Naive thymus-derived CD4-positive, alpha-beta T cell (primary cell): ENCODE measurements at regions not wholly inside any gene's neighbourhood (a gene's known extent, or its start where the extent isn't known, plus 50 kb on each side); places are given as distances from the start of the nearest gene placed in this dataset.

ENCODE experiments used
- ATAC-seq: fragments of 150-1000 bp; cut with Tn5 transposase; 2 replicates; pipeline ENCODE4 v1.10.0; 2021; ENCODE audit warnings: mild to moderate bottlenecking, moderate library complexity
- CTCF ChIA-PET: fragments of 350-600 bp; sonication (Branson Sonifier 250); formaldehyde crosslinking; loops from one replicate; lab custom pipeline; 2021; ENCODE audit warnings: antibody characterized with exemption; lab: Charles Lee
- POLR2A ChIA-PET: fragments of 350-600 bp; sonication (Branson Sonifier 250); formaldehyde crosslinking; loops from one replicate; lab custom pipeline; 2021; ENCODE audit warnings: antibody characterized with exemption, inconsistent platforms; lab: Charles Lee
- DNase-seq, 9 donors: peaks; one replicate each; pipeline versions ENCODE4 v3.0.0 to v3.0.0-alpha.2; 2020 to 2022; ENCODE audit warnings: mixed read lengths in 1 of 9
- H3K27ac ChIP-seq: one replicate; pipeline ENCODE4 v1.7.0; 2013; ENCODE audit warnings: mild to moderate bottlenecking, low read depth, low read length, moderate library complexity
- H3K27me3 ChIP-seq, 2 donors: one replicate each; pipeline ENCODE4 v1.7.0; 2013; ENCODE audit warnings: low read length in 2 of 2, mild to moderate bottlenecking in 2 of 2, moderate library complexity in 2 of 2; ENCODE audit not compliant: control insufficient read depth in 2 of 2, insufficient read depth in 2 of 2
- H3K36me3 ChIP-seq, 3 experiments: 1 replicate in 2 of 3; 2 replicates in 1 of 3; pipeline ENCODE4 v1.7.0; 2013; ENCODE audit warnings: low read length in 3 of 3, mild to moderate bottlenecking in 3 of 3, moderate library complexity in 1 of 3; ENCODE audit not compliant: insufficient read depth in 3 of 3, control insufficient read depth in 2 of 3
- H3K4me1 ChIP-seq, 2 donors: one replicate each; pipeline ENCODE4 v1.7.0; 2013; ENCODE audit warnings: low read length in 2 of 2, mild to moderate bottlenecking in 2 of 2, moderate library complexity in 1 of 2; ENCODE audit not compliant: control insufficient read depth in 2 of 2, insufficient read depth in 2 of 2
- H3K4me3 ChIP-seq: 2 replicates; pipeline ENCODE4 v1.7.0; 2013; ENCODE audit warnings: mild to moderate bottlenecking, low read length
- H3K9me3 ChIP-seq, 3 experiments: 1 replicate in 2 of 3; 2 replicates in 1 of 3; pipeline ENCODE4 v1.7.0; 2013; ENCODE audit warnings: low read length in 3 of 3; ENCODE audit not compliant: control insufficient read depth in 2 of 3
- H3K27ac Mint-ChIP-seq, 9 donors: one replicate each; pipeline ENCODE4 v1.8.0; 2020 to 2022; ENCODE audit warnings: mixed read lengths in 9 of 9, mild to moderate bottlenecking in 8 of 9, moderate library complexity in 5 of 9, inconsistent platforms in 2 of 9
- H3K27me3 Mint-ChIP-seq, 5 donors: one replicate each; pipeline ENCODE4 v1.8.0; 2021 to 2022; ENCODE audit warnings: mixed read lengths in 5 of 5, mild to moderate bottlenecking in 1 of 5
- H3K36me3 Mint-ChIP-seq, 5 donors: one replicate each; pipeline ENCODE4 v1.8.0; 2020 to 2022; ENCODE audit warnings: mixed read lengths in 5 of 5, mild to moderate bottlenecking in 3 of 5, inconsistent platforms in 1 of 5
- H3K4me1 Mint-ChIP-seq, 7 donors: one replicate each; pipeline ENCODE4 v1.8.0; 2020 to 2022; ENCODE audit warnings: mixed read lengths in 7 of 7, mild to moderate bottlenecking in 3 of 7, inconsistent platforms in 1 of 7
- H3K4me3 Mint-ChIP-seq, 10 donors: one replicate each; pipeline ENCODE4 v1.8.0; 2020 to 2022; ENCODE audit warnings: mild to moderate bottlenecking in 10 of 10, mixed read lengths in 10 of 10, moderate library complexity in 6 of 10, inconsistent platforms in 2 of 10
- H3K9me3 Mint-ChIP-seq, 11 donors: one replicate each; pipeline ENCODE4 v1.8.0; 2020 to 2022; ENCODE audit warnings: mixed read lengths in 11 of 11, mild to moderate bottlenecking in 4 of 11, inconsistent platforms in 1 of 11, moderate library complexity in 1 of 11
- intact Hi-C, 2 donors: fragments of 100-400 bp; cut with micrococcal nuclease; formaldehyde crosslinking; loops; one replicate each; pipeline ENCODE4 v1.15.1; 2023

DNA sequence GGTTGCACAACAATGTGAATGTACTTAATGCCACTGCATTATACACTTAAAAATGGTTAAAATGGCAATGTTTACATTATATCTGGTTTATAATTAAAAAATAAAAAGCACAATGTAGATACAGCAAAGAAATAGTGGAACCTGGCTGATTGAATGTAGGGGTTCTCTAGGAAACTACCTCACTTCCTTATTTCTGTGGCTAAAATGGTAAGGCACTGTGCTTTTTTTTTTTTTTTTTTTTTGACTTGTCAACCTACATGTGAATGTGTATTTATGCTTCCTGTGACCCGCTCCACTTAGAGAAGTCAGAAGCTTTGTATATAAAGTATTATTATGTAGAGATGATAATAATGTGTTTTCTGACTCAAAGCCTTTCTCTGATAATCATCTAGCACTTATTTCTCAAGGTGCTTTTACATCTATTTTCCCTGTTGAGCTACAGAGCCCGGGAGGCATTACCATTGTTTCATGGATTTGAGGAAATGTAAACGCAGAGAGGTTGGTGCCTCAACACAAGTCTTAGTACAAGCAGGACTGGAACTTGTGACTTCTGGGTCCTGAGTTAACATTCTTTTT is 55.0 kb downstream of the SOX4 start:
- peaks cover 0 to 34% (median 7%) of the 10 kb centered on the region in 5 donors for H3K27me3 Mint-ChIP-seq
- no peaks in the 10 kb centered on the region for H3K36me3 ChIP-seq
- peaks cover 0 to 24% (median 7%) of the 10 kb centered on the region in 11 donors for H3K9me3 Mint-ChIP-seq
- no peak overlapping the region for H3K27ac ChIP-seq
- H3K4me3 ChIP-seq: no peak overlapping the region
- no peaks in the 10 kb centered on the region for H3K4me1 Mint-ChIP-seq
- peaks cover 0 to 7% (median 0%) of the 10 kb centered on the region in 5 donors for H3K36me3 Mint-ChIP-seq
- no peak overlapping the region for H3K27ac Mint-ChIP-seq
- ChIA-PET POLR2A (no interaction called here), CTCF (no interaction called here)
- no peak for ATAC-seq
- no peaks in the 10 kb centered on the region for H3K4me1 ChIP-seq
- intact Hi-C loops: no loop called here
- H3K4me3 Mint-ChIP-seq: no peak overlapping the region
- DNase-seq: no peak
- peaks cover 0 to 5% (median 0%) of the 10 kb centered on the region in 3 experiments for H3K9me3 ChIP-seq
- H3K27me3 ChIP-seq: no peaks in the 10 kb centered on the region

DNA sequence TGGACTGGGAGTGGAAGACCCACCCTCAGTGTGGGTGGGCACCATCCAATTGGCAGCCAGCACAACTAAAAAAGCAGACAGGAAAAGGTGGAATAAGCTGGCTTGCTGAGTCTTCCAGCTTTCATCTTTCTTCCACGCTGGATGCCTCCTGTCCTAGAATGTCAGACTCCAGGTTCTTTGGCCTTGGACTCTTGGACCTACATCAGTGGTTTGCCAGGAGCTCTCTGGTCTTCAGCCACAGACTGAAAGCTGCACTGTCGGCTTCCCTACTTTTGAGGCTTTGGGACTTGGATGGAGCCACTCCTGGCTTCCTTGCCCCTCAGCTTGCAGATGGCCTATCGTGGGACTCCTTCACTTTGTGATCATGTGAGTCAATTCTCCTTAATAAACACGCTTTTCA is 59.8 kb downstream of the SOX4 start:
- Mint-ChIP-seq H3K27ac (no peak overlapping the region), H3K9me3 (peaks cover 0 to 28% (median 7%) of the 10 kb centered on the region in 11 donors), H3K4me1 (no peaks in the 10 kb centered on the region), H3K27me3 (peaks cover 0 to 15% (median 8%) of the 10 kb centered on the region in 5 donors), H3K4me3 (no peak overlapping the region), H3K36me3 (peaks cover 0 to 7% (median 0%) of the 10 kb centered on the region in 5 donors)
- CTCF ChIA-PET: no interaction called here
- H3K4me3 ChIP-seq: no peak overlapping the region
- H3K27ac ChIP-seq: no peak overlapping the region
- intact Hi-C loops: no loop called here
- no peaks in the 10 kb centered on the region for H3K27me3 ChIP-seq
- POLR2A ChIA-PET: no interaction called here
- H3K4me1 ChIP-seq: no peaks in the 10 kb centered on the region
- peaks cover 0 to 5% (median 0%) of the 10 kb centered on the region in 3 experiments for H3K9me3 ChIP-seq
- DNase-seq: no peak
- no peak for ATAC-seq
- no peaks in the 10 kb centered on the region for H3K36me3 ChIP-seq

DNA sequence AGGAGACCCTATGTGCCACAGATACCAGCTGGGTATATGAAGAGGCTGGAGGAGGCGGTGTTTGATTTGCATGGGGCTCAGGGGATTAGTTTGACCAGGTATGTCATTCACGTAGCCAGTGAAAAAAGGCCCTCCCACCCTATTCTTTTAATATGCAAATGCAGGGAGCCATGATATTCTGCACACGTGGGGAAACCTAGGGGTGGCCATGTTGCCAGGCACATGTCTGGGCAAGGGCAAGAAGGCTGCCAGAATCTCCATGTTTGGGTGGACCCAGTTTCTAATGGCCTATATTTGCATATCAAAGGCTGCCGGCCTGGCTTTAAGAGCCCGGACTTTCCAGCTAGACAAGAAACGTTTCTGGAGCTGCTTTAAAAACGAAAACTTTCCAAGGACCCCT is 60.4 kb downstream of the SOX4 start:
- Histone ChIP-seq H3K36me3 (no peaks in the 10 kb centered on the region), H3K4me1 (no peaks in the 10 kb centered on the region), H3K4me3 (no peak overlapping the region), H3K9me3 (peaks cover 0 to 5% (median 0%) of the 10 kb centered on the region in 3 experiments), H3K27ac (no peak overlapping the region), H3K27me3 (peaks cover 0 to 3% of the 10 kb centered on the region in 2 donors)
- H3K4me1 Mint-ChIP-seq: no peaks in the 10 kb centered on the region
- DNase-seq: no peak
- peaks cover 0 to 28% (median 7%) of the 10 kb centered on the region in 11 donors for H3K9me3 Mint-ChIP-seq
- intact Hi-C loops: no loop called here
- ChIA-PET POLR2A (no interaction called here), CTCF (no interaction called here)
- no peak for ATAC-seq
- peaks cover 0 to 7% (median 0%) of the 10 kb centered on the region in 5 donors for H3K36me3 Mint-ChIP-seq
- no peak overlapping the region for H3K27ac Mint-ChIP-seq
- H3K4me3 Mint-ChIP-seq: no peak overlapping the region
- peaks cover 0 to 15% (median 8%) of the 10 kb centered on the region in 5 donors for H3K27me3 Mint-ChIP-seq

DNA sequence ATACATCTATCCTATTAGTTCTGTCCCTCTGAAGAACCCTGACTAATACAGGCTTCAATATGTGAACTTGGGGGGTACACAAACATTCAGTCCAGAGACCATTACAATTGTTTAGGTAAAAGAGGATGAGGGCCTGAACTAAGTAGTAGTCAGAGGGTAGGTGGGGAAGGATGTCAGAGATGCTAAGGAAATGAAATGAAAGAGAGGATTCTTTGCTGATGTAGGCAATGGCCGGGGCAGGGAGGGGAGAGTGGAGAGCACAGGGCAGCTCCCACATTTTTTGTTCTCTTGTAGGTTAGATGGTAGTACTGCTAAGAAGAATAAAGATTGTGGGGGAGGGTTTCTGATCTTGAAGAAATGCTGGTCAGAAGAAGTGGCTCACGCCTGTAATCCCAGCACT is 60.8 kb downstream of the SOX4 start:
- Mint-ChIP-seq H3K9me3 (peaks cover 0 to 28% (median 7%) of the 10 kb centered on the region in 11 donors), H3K27ac (no peak overlapping the region), H3K4me1 (no peaks in the 10 kb centered on the region), H3K4me3 (no peak overlapping the region), H3K27me3 (peaks cover 0 to 15% (median 8%) of the 10 kb centered on the region in 5 donors), H3K36me3 (peaks cover 0 to 7% (median 0%) of the 10 kb centered on the region in 5 donors)
- no peak overlapping the region for H3K27ac ChIP-seq
- H3K36me3 ChIP-seq: no peaks in the 10 kb centered on the region
- peaks cover 0 to 5% (median 0%) of the 10 kb centered on the region in 3 experiments for H3K9me3 ChIP-seq
- H3K4me1 ChIP-seq: no peaks in the 10 kb centered on the region
- DNase-seq (no peak), ATAC-seq (no peak)
- POLR2A ChIA-PET: no interaction called here
- no peak overlapping the region for H3K4me3 ChIP-seq
- CTCF ChIA-PET: no interaction called here
- intact Hi-C loops: no loop called here
- peaks cover 0 to 3% of the 10 kb centered on the region in 2 donors for H3K27me3 ChIP-seq

DNA sequence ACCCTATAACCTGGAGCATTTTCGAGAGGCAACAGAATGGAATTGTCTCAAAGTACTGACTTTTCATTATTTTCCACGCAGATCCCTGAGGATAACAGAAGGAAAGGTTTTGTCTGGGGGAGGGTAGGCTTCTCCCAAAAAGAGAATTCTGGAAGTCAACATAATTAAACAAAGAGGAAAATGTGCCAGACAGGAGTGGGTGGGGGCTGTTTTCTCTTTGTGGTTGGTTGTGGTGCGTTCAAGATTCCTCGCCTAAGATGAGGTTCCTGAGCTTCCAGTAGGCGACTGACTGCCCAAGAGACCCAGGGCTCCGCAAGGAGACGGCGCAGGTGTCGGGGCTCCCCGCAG is 70.4 kb downstream of the SOX4 start:
- intact Hi-C loops: no loop called here
- Histone ChIP-seq H3K4me1 (no peaks in the 10 kb centered on the region), H3K9me3 (no peaks in the 10 kb centered on the region), H3K27ac (no peak overlapping the region), H3K4me3 (no peak overlapping the region), H3K36me3 (no peaks in the 10 kb centered on the region), H3K27me3 (peaks cover 0 to 8% of the 10 kb centered on the region in 2 donors)
- ATAC-seq (no peak), DNase-seq (no peak)
- POLR2A ChIA-PET: no interaction called here
- no peak overlapping the region for H3K27ac Mint-ChIP-seq
- peaks cover 9 to 36% (median 24%) of the 10 kb centered on the region in 7 donors for H3K4me1 Mint-ChIP-seq
- H3K9me3 Mint-ChIP-seq: peaks cover 0 to 5% (median 0%) of the 10 kb centered on the region in 11 donors
- peaks cover 58 to 76% (median 66%) of the 10 kb centered on the region in 5 donors for H3K27me3 Mint-ChIP-seq
- peaks cover 0 to 2% (median 0%) of the 10 kb centered on the region in 5 donors for H3K36me3 Mint-ChIP-seq
- peak overlapping the region in 6 of 10 donors; percentile 2 to 76 (median 46) for H3K4me3 Mint-ChIP-seq
- CTCF ChIA-PET: no interaction called here

DNA sequence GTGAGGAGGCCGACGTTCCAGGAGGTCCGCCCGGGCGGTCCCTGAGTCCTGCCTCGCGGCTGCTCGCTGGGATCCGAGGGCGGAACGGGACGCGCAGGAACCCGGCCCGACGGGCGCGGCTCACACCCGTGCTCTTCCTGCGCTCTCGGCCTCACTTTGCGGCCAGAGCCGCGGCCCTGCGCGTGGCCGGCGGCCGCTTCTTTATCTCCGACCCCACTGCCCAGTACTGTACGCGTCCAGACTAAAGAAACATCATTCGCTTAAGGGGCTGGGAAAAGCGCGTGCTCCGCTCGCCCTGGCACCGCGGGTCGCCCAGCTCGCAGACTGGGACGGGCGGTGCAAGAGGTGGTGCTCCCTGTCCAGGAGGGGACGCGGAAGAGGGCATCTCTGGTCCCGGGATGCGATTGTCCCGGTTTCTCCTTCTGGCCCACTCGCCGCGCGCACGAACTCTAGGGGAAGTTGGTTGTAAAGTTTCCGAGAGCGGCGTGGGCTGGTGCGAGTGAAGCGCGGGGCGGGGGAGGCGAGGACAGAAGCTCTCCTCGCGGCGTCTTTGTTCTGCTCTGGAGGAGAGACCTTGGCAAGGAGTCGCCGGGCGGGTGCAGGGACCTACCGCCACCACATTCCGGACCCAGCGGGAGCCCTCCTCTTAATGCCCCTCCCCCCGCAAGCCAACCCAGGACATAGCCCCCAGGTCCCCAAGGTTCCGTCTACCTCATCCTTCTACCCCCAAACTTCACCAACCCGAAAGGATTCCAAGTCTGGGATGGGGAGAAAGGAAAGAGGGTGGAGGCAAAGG is 71.0 kb downstream of the SOX4 start:
- peaks cover 9 to 36% (median 24%) of the 10 kb centered on the region in 7 donors for H3K4me1 Mint-ChIP-seq
- H3K36me3 Mint-ChIP-seq: peaks cover 0 to 2% (median 0%) of the 10 kb centered on the region in 5 donors
- no peaks in the 10 kb centered on the region for H3K9me3 ChIP-seq
- H3K27ac Mint-ChIP-seq: no peak overlapping the region
- peaks cover 0 to 5% (median 0%) of the 10 kb centered on the region in 11 donors for H3K9me3 Mint-ChIP-seq
- peaks cover 60 to 78% (median 68%) of the 10 kb centered on the region in 5 donors for H3K27me3 Mint-ChIP-seq
- H3K36me3 ChIP-seq: no peaks in the 10 kb centered on the region
- peak overlapping the region in 9 of 10 donors; percentile 57 to 77 (median 72) for H3K4me3 Mint-ChIP-seq
- CTCF ChIA-PET: no interaction called here
- H3K27me3 ChIP-seq: peaks cover 0 to 8% of the 10 kb centered on the region in 2 donors
- no peak overlapping the region for H3K27ac ChIP-seq
- no peaks in the 10 kb centered on the region for H3K4me1 ChIP-seq
- DNase-seq (peak in 2 of 9 donors; percentile 21 to 32), ATAC-seq (peak; percentile 39)
- intact Hi-C loops: loop anchor here in 1 of 2 donors (5.0 kb wide), 1 partner anchor 67 kb away; no protein-coding TSS in a partner anchor
- H3K4me3 ChIP-seq: no peak overlapping the region
- POLR2A ChIA-PET: no interaction called here
